ENCODE measurements at regions not wholly inside any gene's neighbourhood (a gene's known extent, or its start where the extent isn't known, plus 50 kb on each side); places are given as distances from the start of the nearest gene placed in this dataset.

- FAIRE-seq (no peak), DNase-seq (ENCODE audit: insufficient read length, low spot score) (no peak)
- no peak for TF ChIP-seq POLR2A (IDR thresholded peaks at IDR 0.05; ENCODE audit: low read depth, low read length)
Measured at GRCh38 chr21:19700476-19700875, 1296.9 kb upstream of the TMPRSS15 start.

- FAIRE-seq: no peak
- TF ChIP-seq POLR2A (IDR thresholded peaks at IDR 0.05; ENCODE audit: low read depth, low read length): no peak
Measured at GRCh38 chr21:19702726-19703125, 1295.5 kb upstream of the NCAM2 start.

DNA sequence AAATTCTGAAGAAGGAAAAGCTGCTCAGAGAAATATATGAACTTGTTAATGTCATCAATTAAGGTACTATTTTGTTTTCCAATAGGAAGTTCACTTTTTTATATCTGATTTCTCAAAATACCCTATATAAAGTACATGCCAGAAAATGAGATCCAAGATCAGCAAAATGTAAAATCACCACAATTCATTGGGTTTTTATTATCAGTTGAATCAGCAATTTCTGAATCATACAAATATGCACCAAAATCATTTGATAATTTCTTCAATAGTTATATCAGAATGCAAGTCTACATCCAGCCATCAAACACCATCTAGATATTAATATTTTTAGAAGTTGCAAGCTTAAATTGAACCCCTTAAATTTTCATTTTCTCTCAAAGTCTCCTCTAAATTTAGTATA lies 1293.4 kb upstream of the NCAM2 start:
- no peak for DNase-seq (ENCODE audit: insufficient read length, low spot score)
- TF ChIP-seq POLR2A (IDR thresholded peaks at IDR 0.05; ENCODE audit: low read depth, low read length): no peak
- FAIRE-seq: no peak

More at GRCh38 chr21:19702726-19703125, 1295.5 kb upstream of the NCAM2 start:
- DNase-seq (ENCODE audit: insufficient read length, low spot score): no peak

DNA sequence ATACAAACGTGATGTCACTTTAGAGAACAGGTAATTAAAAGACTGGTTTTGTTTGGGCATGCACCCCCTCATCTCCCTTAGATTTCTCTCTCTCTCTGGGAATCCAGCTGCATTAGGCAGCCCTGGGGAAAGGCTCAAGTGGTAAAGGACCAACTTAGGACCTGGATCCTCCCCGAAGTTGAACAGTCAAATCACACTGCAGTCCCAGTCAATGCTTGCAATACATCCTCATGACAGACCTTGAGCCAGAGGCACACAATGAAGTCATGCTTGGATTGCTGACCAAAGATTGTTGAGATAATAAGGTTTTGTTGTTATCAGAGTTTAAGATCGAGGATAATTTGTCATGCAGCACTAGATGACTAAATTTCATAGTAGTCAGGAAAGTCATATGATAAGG lies 1285.8 kb upstream of the NCAM2 start:
- TF ChIP-seq POLR2A (IDR thresholded peaks at IDR 0.05; ENCODE audit: low read depth, low read length): no peak
- DNase-seq (ENCODE audit: insufficient read length, low spot score): no peak
- no peak for FAIRE-seq

GRCh38 chr21:19713313-19713712 lies 1284.9 kb upstream of the NCAM2 start:
- DNase-seq (ENCODE audit: insufficient read length, low spot score): no peak
- no peak for TF ChIP-seq POLR2A (IDR thresholded peaks at IDR 0.05; ENCODE audit: low read depth, low read length)
- no peak for FAIRE-seq

DNA sequence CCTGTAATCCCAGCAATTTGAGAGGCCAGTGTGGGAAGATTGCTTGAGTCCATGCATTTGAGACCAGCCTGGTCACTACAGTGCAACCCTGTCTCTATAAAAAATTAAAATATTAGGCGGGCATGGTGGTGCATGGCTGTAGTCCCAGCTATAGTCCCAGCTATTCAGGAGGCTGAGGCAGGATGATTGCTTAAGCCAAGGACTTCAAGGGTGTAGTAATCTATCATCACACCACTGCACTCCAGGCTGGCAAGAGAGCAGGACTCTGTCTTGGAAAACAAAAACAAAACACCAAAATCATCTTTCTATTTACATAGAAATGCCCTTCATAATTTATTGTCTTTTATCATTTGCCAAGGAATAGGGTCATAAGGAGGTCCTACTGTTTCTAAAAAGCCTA lies 1274.1 kb upstream of the NCAM2 start:
- no peak for FAIRE-seq
- no peak for DNase-seq (ENCODE audit: insufficient read length, low spot score)
- no peak for TF ChIP-seq POLR2A (IDR thresholded peaks at IDR 0.05; ENCODE audit: low read depth, low read length)

DNA sequence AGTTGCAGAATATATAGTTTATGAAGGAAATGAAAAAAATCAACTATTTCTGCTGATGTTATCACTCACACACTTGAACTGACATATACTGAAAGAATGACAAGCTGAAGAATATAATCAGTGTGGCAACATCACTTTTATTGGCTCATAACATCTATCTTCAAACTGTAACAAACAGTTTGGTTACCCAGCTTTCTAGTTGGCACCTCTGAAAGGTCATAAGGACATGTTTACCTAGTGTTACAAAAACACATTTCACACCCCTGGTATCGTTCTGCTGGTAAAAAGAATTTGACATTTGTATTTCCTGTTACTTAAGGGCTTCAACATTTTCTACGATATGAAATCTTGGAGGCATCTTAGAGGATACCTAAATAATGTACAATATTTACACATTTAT lies 1267.0 kb upstream of the NCAM2 start:
- TF ChIP-seq POLR2A (IDR thresholded peaks at IDR 0.05; ENCODE audit: low read depth, low read length): no peak
- DNase-seq (ENCODE audit: insufficient read length, low spot score) (no peak), FAIRE-seq (no peak)

DNA sequence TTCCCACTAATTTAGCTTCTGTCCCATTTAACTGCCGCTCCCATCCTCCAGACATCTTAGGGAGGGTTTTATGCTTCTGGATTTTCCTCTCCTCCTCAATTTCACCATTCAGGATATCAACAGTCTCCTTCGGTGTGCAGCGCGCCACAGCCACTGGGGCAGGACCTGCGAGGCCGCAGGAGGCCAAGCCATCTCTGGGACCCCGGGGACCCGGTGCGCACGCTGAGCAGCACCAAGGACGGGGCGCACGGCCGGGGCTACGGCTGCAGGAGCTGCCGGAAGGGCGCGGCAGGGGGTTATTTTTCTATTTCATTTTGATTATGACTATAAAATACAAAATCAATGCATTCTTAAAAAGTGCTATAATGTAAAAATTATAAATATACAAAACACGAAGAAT lies 1238.4 kb upstream of the NCAM2 start:
- FAIRE-seq (no peak), DNase-seq (ENCODE audit: insufficient read length, low spot score) (no peak)
- TF ChIP-seq POLR2A (IDR thresholded peaks at IDR 0.05; ENCODE audit: low read depth, low read length): no peak

DNA sequence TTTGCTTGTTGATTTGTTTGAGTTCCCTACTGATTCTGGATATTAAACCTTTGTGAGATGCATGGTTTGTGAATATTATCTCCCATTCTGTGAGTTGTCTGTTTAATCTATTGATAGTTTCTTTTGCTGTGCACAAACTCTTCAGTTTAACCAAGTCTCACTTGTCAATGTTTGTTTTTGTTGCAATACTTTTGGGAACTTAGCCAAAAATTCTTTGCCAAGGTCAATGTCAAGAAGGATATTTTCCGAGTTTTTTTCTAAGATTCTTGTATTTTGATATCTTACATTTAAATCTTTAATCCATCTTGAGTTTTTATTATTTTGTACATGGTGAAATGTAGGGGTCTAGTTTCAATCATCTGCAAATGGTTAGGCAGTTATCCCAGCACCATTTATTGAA lies 1230.7 kb upstream of the NCAM2 start:
- DNase-seq (ENCODE audit: insufficient read length, low spot score) (no peak), FAIRE-seq (no peak)
- TF ChIP-seq POLR2A (IDR thresholded peaks at IDR 0.05; ENCODE audit: low read depth, low read length): no peak

- no peak for TF ChIP-seq POLR2A (IDR thresholded peaks at IDR 0.05; ENCODE audit: low read depth, low read length)
- FAIRE-seq (no peak), DNase-seq (ENCODE audit: insufficient read length, low spot score) (no peak)
Measured at GRCh38 chr21:19771881-19772280, 1226.3 kb upstream of the NCAM2 start.

DNA sequence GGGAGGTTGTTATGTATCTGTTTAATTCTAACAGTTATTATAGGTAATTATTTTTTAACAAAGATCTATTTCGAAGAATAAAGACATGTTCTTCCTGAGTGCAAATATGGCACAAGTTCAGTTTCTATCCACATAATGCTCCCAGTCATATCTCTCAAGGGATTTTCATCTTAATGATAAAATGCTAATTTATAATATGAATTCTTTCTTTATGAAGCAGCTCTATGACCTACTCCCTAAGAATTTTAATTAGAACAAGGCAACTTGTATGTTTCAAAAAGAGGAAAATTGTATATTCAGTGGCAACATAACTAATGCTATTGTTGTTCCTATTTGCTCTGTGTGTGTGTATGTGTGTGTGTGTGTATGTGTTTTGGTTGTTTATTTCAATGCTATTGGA lies 1222.1 kb upstream of the NCAM2 start:
- FAIRE-seq (no peak), DNase-seq (ENCODE audit: insufficient read length, low spot score) (no peak)
- no peak for TF ChIP-seq POLR2A (IDR thresholded peaks at IDR 0.05; ENCODE audit: low read depth, low read length)

GRCh38 chr21:19781881-19782652 lies 1216.1 kb upstream of the NCAM2 start:
- DNase-seq (ENCODE audit: insufficient read length, low spot score): no peak
- no peak for FAIRE-seq

GRCh38 chr21:19785941-19786340 lies 1212.3 kb upstream of the NCAM2 start:
- no peak for FAIRE-seq
- TF ChIP-seq POLR2A (IDR thresholded peaks at IDR 0.05; ENCODE audit: low read depth, low read length): no peak
- no peak for DNase-seq (ENCODE audit: insufficient read length, low spot score)

More at GRCh38 chr21:19781881-19782652, 1216.1 kb upstream of the NCAM2 start:
- TF ChIP-seq POLR2A (IDR thresholded peaks at IDR 0.05; ENCODE audit: low read depth, low read length): no peak

DNA sequence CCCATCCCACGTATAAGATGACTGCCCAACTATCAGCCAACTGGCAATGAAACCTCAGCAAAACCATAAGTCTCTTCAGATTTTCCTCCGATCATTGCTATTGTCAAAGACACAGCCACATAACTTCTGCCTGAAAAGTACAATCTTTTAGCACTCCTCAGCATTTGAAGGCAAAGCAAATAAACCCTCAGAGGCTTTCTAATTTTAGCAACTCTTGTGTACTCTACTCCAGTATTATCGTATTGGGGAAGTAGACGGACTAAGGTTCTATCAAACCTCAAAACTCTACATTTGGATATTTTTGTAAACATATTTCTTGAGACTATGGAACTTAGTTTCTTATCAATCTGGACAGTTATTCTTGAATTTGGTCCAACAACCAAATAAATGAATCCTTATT lies 1206.2 kb upstream of the NCAM2 start:
- no peak for TF ChIP-seq POLR2A (IDR thresholded peaks at IDR 0.05; ENCODE audit: low read depth, low read length)
- DNase-seq (ENCODE audit: insufficient read length, low spot score) (no peak), FAIRE-seq (no peak)

GRCh38 chr21:19807201-19807600 lies 1191.0 kb upstream of the NCAM2 start:
- FAIRE-seq (no peak), DNase-seq (ENCODE audit: insufficient read length, low spot score) (no peak)
- TF ChIP-seq POLR2A (IDR thresholded peaks at IDR 0.05; ENCODE audit: low read depth, low read length): no peak

Measured in H54 (cell line).